ENCODE measurements at regions not wholly inside any gene's neighbourhood (a gene's known extent, or its start where the extent isn't known, plus 50 kb on each side); places are given as distances from the start of the nearest gene placed in this dataset.

DNA sequence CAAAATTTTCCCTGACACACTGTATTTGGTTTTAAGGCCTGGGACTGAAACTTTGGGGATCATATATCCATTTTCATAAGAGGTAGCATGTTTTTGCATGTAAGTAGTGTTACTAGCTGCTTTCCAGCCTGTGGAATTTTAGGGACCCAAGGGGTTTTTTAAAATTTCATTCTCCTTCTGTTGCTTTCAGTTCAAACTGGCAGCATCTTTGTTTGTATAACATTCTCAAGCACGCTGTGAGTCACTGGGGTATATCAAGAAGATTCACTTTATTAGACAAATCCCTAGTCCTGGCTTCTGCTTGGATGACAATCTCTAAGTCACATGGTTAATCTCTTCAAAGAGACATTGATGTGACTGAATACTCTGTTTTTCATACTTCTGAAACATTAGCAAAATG lies 479.0 kb downstream of the CYLC2 start:
- TF ChIP-seq POLR2AphosphoS5 (IDR thresholded peaks at IDR 0.05; ENCODE audit: low read depth, low read length) (no peak), POLR2A (IDR thresholded peaks at IDR 0.05; ENCODE audit: low read depth, low read length) (no peak), TAF1 (IDR thresholded peaks at IDR 0.05; ENCODE audit: borderline replicate concordance, low read depth, low read length) (no peak)
